Activated CD4-positive, alpha-beta T cell treated with anti-CD3 and anti-CD28 coated beads, Interleukin-2, Interleukin-4, amounts not matched to agents 100 ng/mL and 50 ng/mL, durations not matched to agents 16 hours and 8 hours (primary cell): ENCODE measurements at regions not wholly inside any gene's neighbourhood (a gene's known extent, or its start where the extent isn't known, plus 50 kb on each side); places are given as distances from the start of the nearest gene placed in this dataset.

Source experiments
- DNase-seq: peaks from one replicate; pipeline ENCODE4 v3.0.0-alpha.2; 2020; ENCODE audit warnings: low spot score

DNA sequence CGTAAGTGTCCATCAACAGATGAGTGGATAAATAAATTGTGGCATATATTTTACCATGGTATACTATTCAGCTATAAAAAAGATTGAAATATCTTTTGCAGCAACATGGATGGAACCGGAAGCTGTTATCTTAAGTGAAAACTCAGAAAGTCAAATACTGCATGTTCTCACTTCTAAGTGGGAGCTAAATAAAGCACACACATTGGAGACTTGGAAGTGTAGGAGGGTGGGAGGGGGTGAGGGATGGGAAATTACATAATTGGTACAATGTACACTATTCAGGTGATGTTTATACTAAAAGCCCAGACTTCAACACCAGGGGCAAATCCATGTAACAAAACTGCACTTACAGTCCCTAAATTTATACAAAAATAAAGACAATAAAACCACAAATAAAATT, 72.6 kb upstream of the SPRY1 start:
- DNase-seq, result no peak

- no peak for DNase-seq
These were observed 71.3 kb upstream of the SPRY1 start for GRCh38 chr4:123325241-123325681.

GRCh38 chr4:123327346-123327745, 69.2 kb upstream of the SPRY1 start:
- DNase-seq, result no peak

GRCh38 chr4:123327846-123328429, 68.7 kb upstream of the SPRY1 start:
- DNase-seq, result no peak

- no peak for DNase-seq
These were observed 57.9 kb upstream of the SPRY1 start for GRCh38 chr4:123338715-123339114.

DNA sequence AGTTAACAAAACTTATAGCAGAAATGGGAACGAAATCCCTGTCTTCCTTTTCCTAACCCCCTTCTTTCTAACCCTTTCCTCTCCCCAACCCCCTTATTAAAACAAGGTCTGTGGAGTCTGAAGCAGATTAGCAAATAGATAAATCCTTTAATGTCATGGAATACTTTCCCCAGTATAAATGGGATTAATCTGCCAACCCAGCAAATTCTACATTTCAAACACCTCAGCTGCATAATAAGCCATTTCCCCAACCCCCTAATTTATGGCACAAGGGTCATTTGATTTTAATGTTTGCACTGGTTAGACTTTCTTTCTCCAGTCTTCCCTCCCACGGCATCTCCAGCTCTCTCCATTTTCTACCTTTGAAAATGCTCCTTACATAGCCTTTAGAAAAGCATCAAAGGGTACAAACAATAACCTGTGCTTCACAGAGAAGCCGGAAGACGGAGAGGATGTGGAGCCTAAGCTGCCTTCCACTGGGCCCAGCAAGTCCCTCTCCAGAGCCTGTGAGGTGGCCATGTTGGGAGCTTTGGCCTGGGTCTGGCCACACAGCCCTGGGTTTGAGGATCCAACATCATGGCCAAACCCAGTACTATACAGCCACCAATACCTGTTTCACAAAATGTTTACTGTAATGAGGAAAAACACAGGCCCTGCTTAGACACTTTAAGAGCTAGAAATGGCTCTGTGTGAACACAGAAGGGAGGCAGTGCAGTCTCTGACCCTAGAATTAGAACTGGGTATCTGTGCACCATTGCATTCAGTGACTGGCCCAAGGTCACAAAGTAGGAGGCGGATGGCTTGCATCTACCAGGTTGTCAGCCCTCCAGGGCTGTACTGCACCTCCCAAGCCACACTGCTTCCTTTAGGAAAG, 56.9 kb upstream of the SPRY1 start:
- no peak for DNase-seq

GRCh38 chr4:123340381-123340701, 56.3 kb upstream of the SPRY1 start:
- DNase-seq, result peak; percentile 12

- DNase-seq, result no peak
These were observed 54.1 kb upstream of the SPRY1 start for GRCh38 chr4:123342498-123342897.

DNA sequence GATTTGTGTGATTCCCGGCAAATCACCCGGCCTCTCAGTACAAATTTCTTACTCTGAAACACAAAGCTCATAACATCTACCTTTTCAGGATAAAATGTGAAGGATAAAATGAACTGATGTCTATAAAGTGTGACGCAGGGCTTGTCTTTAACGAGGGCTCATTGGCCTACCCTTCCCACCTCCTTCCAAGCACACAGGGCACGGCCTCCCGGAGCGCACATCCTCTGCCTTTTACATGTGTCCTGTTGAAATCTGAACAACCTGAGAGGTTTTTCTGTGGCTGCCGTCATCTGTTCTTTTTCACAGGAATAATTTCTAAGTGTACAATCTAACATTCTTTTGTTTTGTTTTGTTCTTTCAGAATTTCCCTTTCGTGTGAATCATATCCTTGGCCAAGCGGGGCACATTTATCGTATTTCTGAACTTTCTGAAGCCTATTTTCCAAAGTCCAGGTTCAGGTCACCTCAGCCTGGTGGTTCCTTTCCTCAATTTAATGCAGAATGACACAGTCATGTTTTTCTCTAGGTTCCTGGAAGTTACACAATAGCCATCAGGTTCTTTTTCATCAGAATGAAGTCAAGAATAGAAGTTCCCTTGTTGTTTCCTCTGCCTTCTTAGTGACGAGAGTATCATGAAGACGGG, 53.1 kb upstream of the SPRY1 start:
- no peak for DNase-seq

GRCh38 chr4:123345137-123345934, 51.3 kb upstream of the SPRY1 start:
- DNase-seq, result no peak

- no peak for DNase-seq
These were observed 50.7 kb upstream of the SPRY1 start for GRCh38 chr4:123345935-123346300.

- no peak for DNase-seq
These were observed 50.2 kb upstream of the SPRY1 start for GRCh38 chr4:123346330-123346940.
